Psoas muscle (tissue), 7 donors: ENCODE measurements at regions not wholly inside any gene's neighbourhood (a gene's known extent, or its start where the extent isn't known, plus 50 kb on each side); places are given as distances from the start of the nearest gene placed in this dataset.
"Not testable (repeated sequence)": the region's sequence is repeated elsewhere in the genome, so short reads cannot be mapped to it uniquely, and the experiment has no call there.

ENCODE experiments used
- ATAC-seq, 4 donors: fragments of 200-7000 bp; cut with Tn5 transposase; one replicate each; pipeline ENCODE4 v1.9.1; 2020; ENCODE audit warnings: moderate library complexity in 3 of 4, mild to moderate bottlenecking in 2 of 4
- DNase-seq, 2 donors: peaks; one replicate each; pipeline ENCODE4 v3.0.0-alpha.2; 2020
- H3K27ac ChIP-seq: fragments of 200-600 bp; one replicate; pipeline ENCODE4 v1.8.0; 2022
- H3K27me3 ChIP-seq, 3 donors: fragments of 200-600 bp in 1 of 3; one replicate each; pipeline versions ENCODE4 v1.6.1 to v1.8.0; 2013 to 2022; ENCODE audit warnings: low read length in 2 of 3, mild to moderate bottlenecking in 2 of 3, moderate library complexity in 1 of 3; ENCODE audit not compliant: insufficient read depth in 3 of 3
- H3K36me3 ChIP-seq, 2 donors: fragments of 200-600 bp in 1 of 2; one replicate each; pipeline versions ENCODE4 v1.6.1 to v1.8.0; 2013 to 2022; ENCODE audit warnings: low read depth in 1 of 2, mild to moderate bottlenecking in 1 of 2, moderate library complexity in 1 of 2; ENCODE audit not compliant: insufficient read depth in 1 of 2
- H3K4me1 ChIP-seq: fragments of 200-600 bp; one replicate; pipeline ENCODE4 v1.8.0; 2022
- H3K4me3 ChIP-seq: fragments of 200-600 bp; one replicate; pipeline ENCODE4 v1.8.0; 2022; ENCODE audit warnings: mild to moderate bottlenecking
- H3K9me3 ChIP-seq: fragments of 200-600 bp; one replicate; pipeline ENCODE4 v1.8.0; 2022
- WGBS, 3 donors: extraction: QIAGEN DNeasy Blood & Tissue Kit; methylation state at CpG; one replicate each; pipeline versions ENCODE4 v1.1.6 to v1.1.7; 2013; 5-methylcytosine and 5-hydroxymethylcytosine counted together
- intact Hi-C, 2 donors: fragments of 100-400 bp; cut with DNase I; formaldehyde crosslinking; loops; one replicate each; pipeline versions ENCODE4 v1.11.0 to v1.14.2; 2022
- donor health status: healthy with polysubstance abuse.
- donor health status: DM: no; HTN: no; CAD: no; lungs with moderate emphysema.
- donor health status: Bipolar disorder and iron deficiency.
- donor health status: healthy.
- donor health status: DM: yes; HTN: yes; CAD: no.
- donor health status: DM: no; HTN: no; CAD: no.
- donor health status: DM: yes; HTN: yes; CAD: no.

DNA sequence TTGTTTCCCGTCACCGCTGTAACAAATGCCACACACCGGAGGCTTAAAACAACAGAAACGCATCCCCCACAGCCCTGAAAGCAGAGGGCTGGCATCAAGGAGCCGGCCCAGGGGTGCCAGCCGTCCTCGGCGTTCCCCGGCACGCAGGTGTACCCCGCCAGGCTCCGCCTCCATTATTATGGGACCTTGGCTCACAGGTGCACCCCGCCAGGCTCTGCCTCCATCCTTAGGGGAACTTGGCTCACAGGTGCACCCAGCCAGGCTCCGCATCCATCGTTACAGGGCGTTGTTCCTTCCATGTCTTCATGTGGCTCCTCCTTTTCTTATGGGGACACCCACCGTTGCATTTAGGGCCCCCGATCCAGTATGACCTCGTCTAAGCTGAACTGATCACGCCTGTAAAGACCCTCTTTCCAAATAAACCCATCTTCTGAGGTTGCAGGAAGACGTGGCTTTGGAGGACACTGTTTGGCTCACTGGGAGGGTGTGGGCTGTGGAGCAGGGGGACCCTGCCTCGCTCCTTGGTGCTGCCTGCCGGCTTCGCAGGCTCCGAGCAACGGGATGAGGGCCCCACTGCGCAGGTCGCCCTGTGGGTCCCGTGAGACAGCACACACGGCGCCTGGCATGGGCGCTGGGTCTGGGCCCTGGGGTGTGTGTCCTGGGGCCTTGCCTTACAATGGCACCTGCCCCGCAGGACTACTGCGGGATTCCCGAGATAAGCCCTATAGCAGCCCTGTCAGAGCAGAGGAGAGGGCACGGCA lies 154.9 kb upstream of the ZNF469 start:
- ATAC-seq, H3K4me1 ChIP-seq, DNase-seq, intact Hi-C loops, H3K36me3 ChIP-seq, H3K27ac ChIP-seq, H3K27me3 ChIP-seq, H3K9me3 ChIP-seq, H3K4me3 ChIP-seq: not testable (repeated sequence)
- WGBS, 3 donors: 91 to 94% (median 93%) methylated on average over 32 to 36 of the region's 36 CpGs

DNA sequence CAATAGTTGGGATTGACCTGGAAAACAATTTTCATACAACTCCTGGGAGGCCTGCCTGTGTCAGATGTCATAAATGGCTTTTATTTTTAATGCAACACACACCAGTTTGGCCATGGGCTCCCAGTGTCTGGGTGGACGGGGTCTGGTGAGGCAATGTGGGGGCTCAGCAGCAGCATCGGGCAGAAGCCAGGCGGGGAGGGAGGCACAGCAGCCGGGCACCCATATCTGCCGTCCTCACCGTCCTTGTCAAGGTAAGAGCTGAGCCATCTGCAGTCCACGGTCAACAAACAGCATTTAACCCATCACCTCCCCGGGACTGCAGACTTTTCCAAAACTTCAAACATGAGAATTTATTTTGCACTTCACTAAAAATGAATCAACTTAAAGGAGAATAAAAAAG lies 154.0 kb upstream of the ZNF469 start:
- DNase-seq, H3K9me3 ChIP-seq, ATAC-seq, intact Hi-C loops, H3K27me3 ChIP-seq, H3K4me3 ChIP-seq, H3K4me1 ChIP-seq, H3K36me3 ChIP-seq, H3K27ac ChIP-seq: not testable (repeated sequence)
- WGBS, 3 donors: 74 to 84% (median 81%) methylated on average over 8 of the region's 8 CpGs

DNA sequence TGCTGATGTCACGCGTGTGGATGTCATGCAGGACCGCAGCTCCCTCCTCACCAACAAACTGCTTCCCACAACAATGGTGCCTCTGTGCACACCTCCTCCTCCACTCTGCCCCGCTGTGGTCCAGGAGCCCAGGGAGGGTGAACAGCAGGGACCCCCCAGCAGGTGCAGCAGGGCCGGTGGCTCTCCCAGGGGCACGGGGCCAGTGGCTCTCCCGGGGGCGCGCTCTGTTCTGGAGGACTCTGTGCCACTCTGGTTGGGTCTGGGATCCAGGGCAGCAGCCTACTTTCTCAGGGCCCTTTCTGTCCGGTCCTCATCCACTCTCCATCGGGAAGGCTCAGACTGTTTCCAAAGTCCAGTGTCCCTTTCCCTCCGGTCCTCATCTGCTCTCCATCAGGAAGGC lies 153.0 kb upstream of the ZNF469 start:
- intact Hi-C loops, ATAC-seq, H3K4me3 ChIP-seq, H3K27ac ChIP-seq, DNase-seq, H3K9me3 ChIP-seq, H3K36me3 ChIP-seq, H3K27me3 ChIP-seq, H3K4me1 ChIP-seq: not testable (repeated sequence)
- WGBS, 3 donors: 73 to 87% (median 86%) methylated on average over 11 to 12 of the region's 12 CpGs

DNA sequence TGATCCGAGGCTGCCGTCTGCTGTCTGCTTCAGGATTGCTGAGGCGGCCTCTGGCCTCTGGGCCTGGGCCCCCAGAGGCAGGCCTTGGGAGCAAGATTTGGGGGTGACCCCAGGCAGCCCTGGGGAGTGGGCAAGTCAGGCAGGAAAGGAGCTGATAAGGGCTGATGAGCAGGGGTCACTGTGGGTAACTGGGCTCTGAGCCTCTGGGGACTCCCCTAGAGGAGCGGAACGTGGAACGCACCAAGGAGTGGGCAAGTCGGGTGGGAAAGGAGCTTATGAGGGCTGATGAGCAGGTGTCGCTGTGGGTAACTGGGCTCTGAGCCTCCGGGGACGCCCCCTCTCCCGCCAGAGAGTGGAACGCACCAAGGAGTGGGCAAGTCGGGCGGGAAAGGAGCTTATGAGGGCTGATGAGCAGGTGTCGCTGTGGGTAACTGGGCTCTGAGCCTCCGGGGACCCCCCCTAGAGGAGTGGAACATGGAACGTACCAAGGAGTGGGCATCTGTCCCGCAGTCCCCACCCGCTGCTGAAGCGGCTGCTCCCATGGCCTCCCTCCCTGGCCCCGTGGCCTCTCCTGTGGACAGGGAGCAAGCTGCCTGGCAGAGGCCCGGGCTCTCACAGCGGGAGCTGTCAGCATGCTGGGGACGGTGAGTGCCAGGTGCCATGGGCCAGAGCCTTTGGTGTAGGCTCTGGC lies 152.3 kb upstream of the ZNF469 start:
- H3K36me3 ChIP-seq, H3K4me3 ChIP-seq, intact Hi-C loops, DNase-seq, H3K4me1 ChIP-seq, H3K27ac ChIP-seq, H3K27me3 ChIP-seq, H3K9me3 ChIP-seq: not testable (repeated sequence)
- peak; percentile 40 to 59 (median 48) for ATAC-seq
- 33 to 58% (median 50%) methylated on average over 11 to 16 of the region's 24 CpGs for WGBS, 3 donors

DNA sequence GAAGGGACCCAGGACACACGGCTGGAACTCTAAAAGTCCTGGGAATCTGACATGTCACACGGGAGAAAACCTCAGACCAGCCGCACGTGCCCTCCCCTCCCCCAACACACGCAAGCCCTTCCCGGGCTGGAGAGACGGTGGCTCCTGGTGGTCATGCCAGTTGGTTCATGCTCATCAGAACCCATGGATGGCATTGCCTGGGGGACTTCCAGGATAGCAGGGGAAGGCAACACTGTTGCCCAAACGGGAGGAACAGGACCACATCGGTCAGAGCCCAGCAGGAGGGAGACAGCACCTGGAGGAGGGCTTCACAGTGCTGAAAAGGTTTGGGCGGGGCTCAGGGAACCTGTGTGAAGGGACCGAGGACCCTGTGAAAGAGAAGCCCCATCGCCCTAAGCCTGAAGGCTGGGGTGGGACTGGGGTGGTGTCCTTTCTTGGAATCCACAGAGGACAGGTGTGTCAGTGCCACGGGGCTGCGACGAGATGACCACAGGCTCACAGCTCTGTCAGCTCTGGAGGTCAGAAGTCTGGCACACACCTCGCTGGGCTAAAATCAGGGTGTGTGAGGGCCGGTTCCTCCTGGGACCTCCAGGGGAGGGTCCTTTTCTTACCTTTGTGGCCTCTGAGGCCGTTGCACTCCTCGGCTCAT lies 151.7 kb upstream of the ZNF469 start:
- H3K36me3 ChIP-seq, intact Hi-C loops, H3K27me3 ChIP-seq, H3K9me3 ChIP-seq, DNase-seq, H3K4me1 ChIP-seq, H3K27ac ChIP-seq, H3K4me3 ChIP-seq: not testable (repeated sequence)
- 33 to 48% (median 46%) methylated on average over 12 to 17 of the region's 19 CpGs for WGBS, 3 donors
- ATAC-seq: peak in 1 of 4 donors; percentile 14

DNA sequence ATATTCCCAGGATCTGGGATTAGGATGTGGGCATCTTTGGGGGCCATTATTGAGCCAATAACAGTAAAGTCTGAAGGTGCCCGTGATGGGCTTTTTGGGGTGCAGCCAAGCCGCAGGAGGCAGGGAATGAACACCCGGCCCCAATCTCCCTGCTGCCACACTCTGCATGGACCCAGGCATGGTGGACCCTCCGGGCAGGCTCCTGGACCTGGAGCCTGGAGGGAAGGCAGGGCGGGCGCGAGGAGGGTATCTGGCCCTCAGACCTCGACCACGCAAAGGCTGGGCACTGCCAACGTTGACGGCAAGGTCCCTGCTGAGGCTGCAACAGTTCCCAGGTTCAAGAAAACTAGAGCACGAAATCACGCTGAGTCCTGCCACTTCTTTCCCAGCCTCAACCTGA lies 150.9 kb upstream of the ZNF469 start:
- H3K27me3 ChIP-seq: not testable (repeated sequence)

DNA sequence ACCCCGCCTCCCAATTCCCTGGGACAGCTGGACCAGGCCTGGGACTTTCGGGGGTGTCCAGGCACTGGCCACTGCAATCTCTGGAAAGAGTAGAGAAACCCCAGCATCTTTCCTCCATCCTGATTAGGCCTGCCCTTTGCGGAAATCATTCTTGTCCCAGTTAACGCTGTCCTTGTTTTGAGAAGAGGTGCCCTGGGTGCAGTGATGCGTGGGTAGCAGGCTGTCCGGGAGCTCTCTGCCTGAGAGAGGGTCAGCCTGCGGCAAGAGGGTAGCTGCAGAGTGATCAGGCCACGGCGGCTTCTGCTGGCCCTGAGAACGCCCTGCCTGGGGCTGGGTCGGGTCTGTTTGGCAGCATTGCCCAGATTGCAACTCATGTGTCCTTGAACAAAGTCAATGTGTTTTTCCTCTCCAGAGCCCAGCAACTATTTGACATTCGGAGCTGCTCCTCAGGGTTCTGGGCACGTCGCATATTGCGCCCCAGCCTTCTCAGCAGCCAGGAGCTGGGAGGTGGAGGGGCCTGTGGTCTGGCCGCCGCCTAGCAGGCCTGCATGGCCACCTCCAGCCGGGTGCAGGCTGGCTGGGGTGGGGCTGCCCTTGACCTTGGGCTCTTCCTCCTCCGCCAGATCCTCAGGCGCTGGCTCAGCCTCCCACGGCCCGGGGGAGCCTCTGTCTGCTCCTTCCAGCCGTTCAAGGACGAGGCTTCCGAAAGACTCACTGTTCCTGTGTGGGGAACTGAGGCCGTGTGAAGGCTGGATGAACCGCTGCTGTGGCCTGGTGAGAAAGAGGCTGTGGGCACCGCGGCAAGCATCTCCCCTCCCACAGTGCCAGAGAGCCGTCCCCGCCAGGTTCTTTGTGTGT lies 150.1 kb upstream of the ZNF469 start:
- H3K4me3 ChIP-seq, ATAC-seq, H3K36me3 ChIP-seq, H3K27ac ChIP-seq, H3K4me1 ChIP-seq, H3K9me3 ChIP-seq, H3K27me3 ChIP-seq, DNase-seq, intact Hi-C loops: not testable (repeated sequence)
- WGBS, 3 donors: 78 to 86% (median 79%) methylated on average over 27 to 31 of the region's 31 CpGs

More for the DNA sequence above, 150.9 kb upstream of the ZNF469 start:
- H3K4me1 ChIP-seq, DNase-seq, intact Hi-C loops, H3K27ac ChIP-seq, ATAC-seq, H3K4me3 ChIP-seq, H3K9me3 ChIP-seq, H3K36me3 ChIP-seq: not testable (repeated sequence)
- WGBS, 3 donors: 85 to 95% (median 86%) methylated on average over 13 of the region's 13 CpGs

DNA sequence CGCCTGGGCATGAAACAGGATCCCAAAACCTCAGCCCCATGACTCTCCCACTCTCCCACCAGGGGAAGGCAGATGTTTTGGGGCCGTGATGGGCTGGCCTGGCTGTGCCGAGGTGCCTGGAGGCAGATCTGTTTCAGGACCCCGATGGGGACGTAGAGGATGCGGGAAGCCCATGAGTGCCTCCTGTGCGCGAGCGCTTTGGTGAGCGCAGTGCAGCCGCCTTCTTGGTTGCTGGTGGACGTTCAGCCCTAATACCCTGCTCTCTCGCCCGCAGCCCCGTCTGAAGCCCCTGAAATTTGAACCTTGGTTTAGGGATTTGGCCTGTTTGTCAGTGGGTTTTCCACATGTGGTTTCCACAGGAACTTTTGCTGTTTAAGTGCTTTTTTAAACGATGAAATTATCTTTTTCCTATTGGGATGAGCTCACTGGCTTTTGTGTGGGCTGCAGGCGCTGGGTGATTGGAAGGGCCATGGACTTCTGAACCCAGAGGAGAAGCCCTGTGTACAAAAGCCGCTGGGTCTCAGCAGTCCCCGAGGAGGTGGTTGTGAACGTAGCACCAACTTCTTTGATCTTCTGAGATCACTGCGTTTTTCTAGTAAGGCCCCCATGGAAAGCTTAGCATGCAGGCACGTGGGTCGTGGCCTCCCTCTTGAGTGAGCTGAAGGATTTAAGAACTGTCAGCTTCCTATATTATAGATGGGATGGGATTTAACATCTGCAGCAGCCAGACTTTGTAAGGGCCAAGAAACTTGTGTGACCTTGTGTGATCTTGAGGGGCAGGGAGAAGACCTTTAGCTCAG lies 148.9 kb upstream of the ZNF469 start:
- not testable (repeated sequence) for H3K4me3 ChIP-seq

DNA sequence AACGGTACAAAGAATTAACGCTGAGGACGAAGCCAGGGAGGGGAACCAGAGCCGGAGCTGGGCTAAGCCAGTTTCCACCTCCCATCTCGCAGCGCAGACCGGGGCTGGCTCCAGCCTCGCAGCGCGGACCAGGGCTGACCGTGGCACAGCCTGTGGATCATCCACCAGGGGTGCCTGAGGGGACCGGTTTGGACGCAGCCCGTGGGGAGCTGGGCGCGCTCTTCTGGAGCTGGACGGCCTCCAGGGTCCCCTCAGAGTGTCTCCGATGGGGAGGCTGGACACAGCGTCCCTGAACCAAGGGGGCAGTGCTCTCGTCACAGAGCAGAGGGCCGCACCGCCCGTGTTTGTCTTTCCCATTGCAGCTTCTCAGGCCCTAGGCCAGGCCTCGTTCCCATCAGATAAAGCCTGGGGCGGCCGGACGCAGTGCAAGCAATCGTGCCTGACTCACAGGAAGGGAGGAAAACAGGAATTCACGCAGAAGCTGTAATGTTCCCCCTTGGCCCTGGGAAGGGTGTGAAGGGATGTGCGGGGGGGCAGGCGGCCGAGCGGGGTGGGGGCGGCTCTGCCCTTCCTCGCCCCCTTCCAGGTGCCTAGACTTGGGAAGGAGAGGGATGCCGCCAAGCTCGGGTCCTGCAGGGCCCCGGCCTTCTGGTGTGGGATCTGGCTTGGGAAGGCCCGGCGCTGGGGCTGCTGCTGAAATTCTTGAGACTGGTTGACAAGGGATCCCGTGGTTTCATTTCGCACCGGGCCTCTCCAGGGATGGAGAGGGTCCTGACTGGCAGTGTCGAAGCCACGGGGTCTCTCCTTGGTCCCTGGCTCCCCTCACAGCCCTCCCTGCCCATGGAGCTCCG lies 148.1 kb upstream of the ZNF469 start:
- DNase-seq: peak in 1 of 2 donors; percentile 43
- H3K4me1 ChIP-seq, H3K4me3 ChIP-seq, H3K27me3 ChIP-seq, H3K9me3 ChIP-seq, intact Hi-C loops, H3K36me3 ChIP-seq: not testable (repeated sequence)
- peak overlapping the region; percentile 41 for H3K27ac ChIP-seq
- ATAC-seq: peak in 3 of 4 donors; percentile 44 to 61 (median 50)
- 66 to 74% (median 70%) methylated on average over 32 to 41 of the region's 46 CpGs for WGBS, 3 donors

More for the DNA sequence above, 148.9 kb upstream of the ZNF469 start:
- H3K4me1 ChIP-seq, H3K9me3 ChIP-seq, H3K36me3 ChIP-seq, intact Hi-C loops, H3K27me3 ChIP-seq, ATAC-seq, DNase-seq: not testable (repeated sequence)
- 74 to 83% (median 83%) methylated on average over 14 to 23 of the region's 23 CpGs for WGBS, 3 donors
- peak overlapping the region; percentile 41 for H3K27ac ChIP-seq
